ENCODE measurements at regions not wholly inside any gene's neighbourhood (a gene's known extent, or its start where the extent isn't known, plus 50 kb on each side); places are given as distances from the start of the nearest gene placed in this dataset.
"Not testable (repeated sequence)": the region's sequence is repeated elsewhere in the genome, so short reads cannot be mapped to it uniquely, and the experiment has no call there.

DNA sequence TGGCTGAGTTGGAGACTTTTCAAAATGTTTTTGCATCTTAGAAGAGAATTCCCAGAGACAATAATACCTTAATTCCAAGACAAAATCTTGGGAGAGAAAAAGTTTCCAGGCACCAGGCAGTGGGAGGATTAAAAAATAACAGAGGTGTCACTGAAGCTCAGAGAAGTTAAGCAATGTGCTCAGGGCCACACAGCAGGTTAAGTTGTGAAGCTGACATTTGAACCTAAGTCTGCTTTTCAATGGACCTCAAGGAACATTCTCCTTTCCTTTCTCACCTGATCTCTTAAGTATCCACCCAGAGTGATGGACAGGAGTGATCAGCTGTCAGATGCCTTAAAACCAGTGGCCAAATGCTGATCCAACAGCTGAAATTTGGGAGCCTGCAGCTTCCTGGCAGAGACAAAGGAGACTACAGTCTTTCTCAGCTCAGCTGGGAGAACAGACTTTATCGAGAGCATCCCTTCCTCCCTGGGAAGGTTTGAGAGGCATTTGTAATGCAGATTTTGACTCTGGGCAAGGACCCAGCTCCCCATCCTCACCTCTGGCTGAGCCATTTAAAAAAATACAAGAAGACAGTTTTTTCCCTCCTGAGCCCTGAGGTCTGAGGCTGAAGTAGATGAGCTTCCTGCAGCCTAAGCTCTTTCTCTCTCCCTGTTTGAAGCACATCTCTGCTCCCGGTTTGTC, 174.9 kb upstream of the RPH3A start:
- DNase-seq: no peak

DNA sequence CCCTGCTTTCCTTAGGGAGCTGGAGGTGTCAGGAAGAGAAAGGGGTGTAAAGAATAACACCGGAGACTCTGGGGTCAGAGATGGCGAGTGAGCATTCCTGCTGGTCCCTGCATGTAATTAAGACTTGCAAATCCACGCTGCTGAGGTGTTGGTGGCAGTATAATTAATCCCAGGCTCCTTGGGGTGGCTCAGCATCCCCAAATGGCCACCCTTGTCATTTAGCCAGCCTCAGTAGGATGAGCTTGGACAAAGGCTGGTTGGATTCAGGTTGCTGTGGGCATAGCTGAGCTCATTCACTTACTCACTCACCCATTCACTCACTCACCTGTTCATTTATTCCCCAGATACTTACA, 174.4 kb upstream of the RPH3A start:
- DNase-seq: no peak

DNA sequence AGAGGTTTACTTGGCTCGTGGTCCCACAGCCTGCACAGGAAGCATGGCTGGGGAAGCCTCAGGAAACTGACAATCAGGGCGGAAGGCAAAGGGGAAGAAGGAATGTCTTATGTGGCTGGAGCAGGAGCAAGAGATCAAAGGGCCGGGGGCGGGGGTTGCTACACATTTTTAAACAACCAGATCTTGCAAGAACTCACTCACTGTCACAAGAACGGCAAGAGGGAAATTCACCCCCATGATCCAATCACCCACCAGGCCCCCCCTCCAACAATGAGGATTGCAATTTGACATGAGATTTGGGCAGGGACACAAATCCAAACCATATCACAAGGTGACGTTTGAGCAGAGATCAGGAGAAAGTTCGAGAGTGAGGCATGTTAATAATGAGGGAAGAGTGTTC, 163.7 kb upstream of the RPH3A start:
- no peak for DNase-seq

- DNase-seq: not testable (repeated sequence)
Measured at GRCh38 chr12:112631974-112632373, 159.6 kb upstream of the RPH3A start.

- no peak for DNase-seq
Measured at GRCh38 chr12:112635036-112635435, 156.5 kb upstream of the RPH3A start.

- DNase-seq: no peak
Measured at GRCh38 chr12:112638420-112638819, 153.1 kb upstream of the RPH3A start.

- no peak for DNase-seq
Measured at GRCh38 chr12:112645586-112645985, 146.0 kb upstream of the RPH3A start.

- DNase-seq: no peak
Measured at GRCh38 chr12:112656141-112656540, 135.4 kb upstream of the RPH3A start.

- DNase-seq: peak; percentile 1
Measured at GRCh38 chr12:112664569-112664968, 127.0 kb upstream of the RPH3A start.

DNA sequence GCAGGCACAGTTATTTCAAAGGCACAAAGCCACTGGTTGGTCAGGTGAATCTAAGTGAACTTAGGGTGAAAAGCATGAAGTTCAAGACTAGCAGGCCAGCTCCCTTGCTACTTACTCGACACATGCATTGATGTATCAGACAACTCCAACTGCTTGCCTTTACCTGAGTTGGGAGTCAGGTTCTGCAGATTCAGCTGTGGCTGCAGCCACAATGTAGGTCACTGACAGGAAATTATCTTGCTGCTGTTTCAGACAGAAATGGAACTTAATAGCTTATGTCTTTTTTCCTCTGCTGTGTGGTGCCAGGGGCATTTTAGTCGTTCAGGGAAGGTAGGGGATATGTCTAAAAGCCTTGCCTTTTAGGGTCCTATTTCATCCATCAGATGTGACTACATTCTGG, 125.6 kb upstream of the RPH3A start:
- no peak for DNase-seq

DNA sequence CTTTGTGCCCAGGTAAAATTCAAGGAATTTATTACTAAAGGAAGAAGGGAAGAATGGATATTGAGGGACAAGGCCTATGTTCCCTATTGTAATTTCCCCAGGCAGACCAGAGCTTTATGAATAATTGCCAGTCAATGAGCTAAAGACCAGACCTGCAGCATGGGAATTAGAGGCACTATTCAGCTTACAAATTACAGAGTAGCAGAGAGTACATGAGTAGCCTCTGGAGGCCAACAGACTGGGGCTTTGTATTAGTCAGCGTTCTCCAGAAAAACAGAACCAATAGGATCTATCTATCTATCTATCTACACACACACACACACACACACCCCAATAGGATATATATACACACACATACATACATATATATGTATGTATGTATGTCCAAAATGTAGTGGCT, 120.0 kb upstream of the RPH3A start:
- no peak for DNase-seq

DNA sequence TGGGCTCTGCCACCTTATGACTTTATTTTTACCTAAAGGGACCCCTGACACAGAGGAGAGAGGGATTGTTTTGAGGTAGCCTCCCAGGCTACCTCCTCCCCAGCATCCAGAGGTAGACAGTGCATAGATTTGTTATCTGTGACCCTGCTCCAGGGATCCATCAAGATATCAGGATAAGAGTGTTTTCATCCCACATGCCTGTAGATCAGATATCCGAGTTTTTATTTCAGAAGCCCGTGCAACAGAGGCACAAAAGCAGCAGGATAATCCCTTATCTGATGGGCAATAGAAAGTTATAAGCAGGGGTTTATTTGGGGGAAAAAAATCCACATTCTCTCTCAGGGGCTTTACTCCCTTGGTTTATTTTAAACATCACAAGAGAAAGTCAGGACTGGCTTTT, 117.0 kb upstream of the RPH3A start:
- DNase-seq: no peak

GRCh38 chr12:112676507-112676906, 115.0 kb upstream of the RPH3A start:
- no peak for DNase-seq

DNA sequence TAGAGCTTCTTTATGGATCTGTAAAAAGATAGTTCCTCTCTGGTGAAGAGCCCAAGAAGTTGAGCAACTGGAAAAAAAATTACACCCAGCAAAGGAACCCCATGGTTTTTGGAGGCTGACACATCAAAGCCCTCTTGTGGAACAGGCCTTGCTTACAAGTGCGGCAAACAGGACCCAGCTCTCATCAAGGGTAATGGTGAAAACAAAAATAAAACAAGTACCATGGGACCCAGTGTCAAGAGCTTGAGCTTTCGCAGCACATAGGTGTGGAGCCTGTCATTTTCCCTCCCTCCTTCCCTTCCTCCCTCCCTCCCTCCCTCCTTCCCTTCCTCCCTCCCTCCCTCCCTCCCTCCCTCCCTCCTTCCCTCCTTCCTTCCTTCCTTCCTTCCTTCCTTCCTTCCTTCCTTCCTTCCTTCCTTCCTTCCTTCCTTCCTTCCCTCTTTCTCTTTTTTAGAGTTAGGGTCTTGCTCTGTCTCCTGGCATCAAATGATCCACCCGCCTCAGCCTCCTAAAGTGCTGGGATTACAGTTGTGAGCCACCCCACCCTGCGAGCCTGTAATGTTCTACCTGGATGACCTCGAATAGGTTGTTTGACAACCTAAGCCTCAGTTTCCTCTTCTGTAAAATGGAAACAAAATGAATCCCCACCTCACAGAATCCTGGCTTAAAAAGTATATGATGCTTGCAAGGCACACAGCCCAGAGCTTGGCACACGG, 114.3 kb upstream of the RPH3A start:
- no peak for DNase-seq

DNA sequence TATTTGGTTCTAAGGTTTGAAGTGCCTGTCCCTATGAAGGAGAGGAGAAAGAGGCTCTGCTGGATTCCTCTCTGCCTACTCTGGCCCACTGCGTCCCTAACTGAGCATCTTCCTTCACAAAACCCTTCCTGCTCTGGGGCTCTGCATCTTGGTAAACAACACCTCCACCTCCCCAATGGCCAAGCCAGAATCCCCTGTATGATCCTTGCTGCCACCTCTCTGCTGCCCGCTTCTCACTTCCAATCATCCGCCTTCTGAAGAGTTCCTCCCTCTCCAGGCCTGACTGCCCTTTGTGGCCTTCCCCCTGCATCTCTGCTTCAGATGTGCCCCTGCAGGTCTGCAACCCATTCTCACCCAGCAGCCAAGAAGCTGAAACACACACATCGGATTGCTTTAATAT, 110.6 kb upstream of the RPH3A start:
- DNase-seq: no peak

DNA sequence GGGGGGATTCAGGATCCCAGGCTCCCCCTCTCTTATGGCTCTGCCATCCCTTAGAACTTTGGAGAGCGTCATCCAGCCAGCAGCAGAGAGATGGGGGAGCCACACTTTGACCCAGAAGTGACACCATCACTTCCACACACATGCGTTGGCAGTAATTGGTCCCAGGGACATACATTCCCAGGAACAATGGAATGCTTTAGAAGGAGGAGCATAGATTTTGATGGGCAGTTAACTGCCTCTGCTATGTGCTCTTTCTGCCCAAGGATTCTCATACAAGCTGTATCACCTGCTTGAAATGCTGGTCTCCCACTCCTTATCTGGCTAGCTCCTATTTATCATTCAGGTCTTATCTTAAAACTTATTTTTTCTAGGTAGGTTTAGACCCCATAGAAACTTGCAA, 109.0 kb upstream of the RPH3A start:
- DNase-seq: no peak

- DNase-seq: no peak
Measured at GRCh38 chr12:112684742-112685141, 106.8 kb upstream of the RPH3A start.

DNA sequence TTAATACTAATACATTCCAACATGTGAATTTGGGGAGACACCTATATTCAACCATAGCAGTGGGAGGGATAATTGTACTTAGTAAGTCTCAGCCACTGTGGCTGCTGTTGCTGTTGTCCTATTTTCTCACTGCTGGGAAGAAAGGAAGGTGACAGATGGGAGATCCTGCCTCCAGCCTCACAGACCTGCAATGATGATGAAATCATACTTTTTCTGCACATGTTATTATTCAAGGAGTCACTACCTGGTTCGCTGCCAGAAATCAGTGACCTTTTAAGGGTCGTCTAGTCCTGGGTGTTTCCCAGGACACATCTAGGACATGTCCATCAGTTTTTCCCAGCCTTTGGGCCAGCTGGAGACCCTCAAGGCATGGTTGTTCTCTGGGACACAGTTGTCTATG, 106.2 kb upstream of the RPH3A start:
- DNase-seq: no peak

DNA sequence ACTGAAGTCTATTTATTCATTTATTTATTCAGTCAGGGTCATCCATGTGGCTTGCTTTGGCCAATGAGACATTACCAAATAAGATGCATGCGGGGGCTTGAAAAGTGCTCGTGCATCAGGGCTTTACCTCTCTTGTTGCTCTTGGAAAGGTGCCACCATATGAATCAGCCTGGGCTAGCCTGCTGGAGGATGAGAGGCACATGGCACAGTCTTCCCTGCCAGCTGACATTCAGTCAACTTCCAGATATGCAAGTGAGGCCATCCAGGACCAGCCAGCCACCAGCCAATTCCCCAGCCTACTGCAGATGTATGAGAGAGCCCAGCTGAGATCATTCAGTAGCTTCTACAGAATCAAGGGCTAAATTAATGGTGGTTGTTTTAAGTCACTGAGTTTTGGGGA, 105.2 kb upstream of the RPH3A start:
- peak; percentile 7 for DNase-seq

- no peak for DNase-seq
Measured at GRCh38 chr12:112694065-112694464, 97.5 kb upstream of the RPH3A start.

- not testable (repeated sequence) for DNase-seq
Measured at GRCh38 chr12:112697441-112697840, 94.1 kb upstream of the RPH3A start.

- DNase-seq: no peak
Measured at GRCh38 chr12:112705037-112705632, 86.4 kb upstream of the RPH3A start.

DNA sequence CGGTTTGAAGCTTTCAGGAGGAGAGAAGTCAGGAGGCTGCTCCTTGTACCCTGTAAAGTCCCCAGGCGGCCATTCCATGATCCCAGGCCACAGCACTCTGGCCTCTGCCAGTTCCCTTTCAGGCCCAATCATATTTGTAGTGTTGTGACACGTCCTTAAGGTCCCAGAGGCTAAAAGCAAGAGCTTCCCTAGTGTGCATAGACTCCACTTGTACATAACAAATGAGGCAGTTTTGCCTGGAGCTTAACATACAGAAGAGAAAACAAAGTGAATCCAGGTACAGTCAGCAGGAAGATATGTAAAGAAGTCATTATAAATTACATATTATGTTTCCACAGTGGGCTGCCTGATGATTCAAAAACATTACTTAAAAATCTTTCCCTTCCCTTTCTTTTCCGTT, 81.1 kb upstream of the RPH3A start:
- no peak for DNase-seq

GRCh38 chr12:112711026-112711425, 80.5 kb upstream of the RPH3A start:
- no peak for DNase-seq

DNA sequence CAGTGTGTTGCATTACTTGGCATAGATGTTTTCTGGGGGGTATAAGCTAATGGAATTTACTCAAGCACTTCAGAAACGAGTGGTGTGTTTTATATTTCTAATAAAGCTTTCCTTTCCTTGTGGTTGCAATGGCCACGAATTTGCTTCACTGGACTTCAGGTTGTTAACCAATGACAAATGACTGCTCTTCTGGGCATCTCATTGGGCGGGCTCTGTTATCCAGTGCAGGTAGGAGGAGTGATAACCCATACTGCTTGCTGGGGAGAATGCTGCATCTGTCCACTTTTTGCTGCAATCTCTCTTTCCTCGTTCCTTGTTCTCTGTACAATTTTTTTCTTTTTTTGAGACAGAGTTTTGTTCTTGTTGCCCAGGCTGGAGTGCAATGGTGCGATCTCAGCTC, 80.0 kb upstream of the RPH3A start:
- DNase-seq: no peak

Measured in fibroblast of skin of right quadriceps (primary cell).